IMR-90 (cell line): ENCODE measurements at regions not wholly inside any gene's neighbourhood (a gene's known extent, or its start where the extent isn't known, plus 50 kb on each side); places are given as distances from the start of the nearest gene placed in this dataset.

Experiments
- ATAC-seq: fragments of 200-7000 bp; cut with Tn5 transposase; 2 replicates; pipeline ENCODE4 v1.9.1; 2020; ENCODE audit warnings: low read depth, mild to moderate bottlenecking, moderate library complexity
- BruUV-seq: library from RNA; stranded (reverse); fragments of 400-500 nt; replicated peaks from 2 replicates; lab custom pipeline; 2021; lab: Mats Ljungman, UMichigan
- CTCF ChIA-PET: fragments of 300-600 bp; formaldehyde crosslinking; extraction: SDS; loops from one replicate; lab custom pipeline; 2021; ENCODE audit warnings: antibody characterized with exemption; lab: Yijun Ruan, JAX
- POLR2A ChIA-PET: fragments of 300-600 bp; sonication (Branson Sonifier 250); formaldehyde crosslinking; loops from one replicate; lab custom pipeline; 2022; ENCODE audit warnings: antibody characterized with exemption; ENCODE audit not compliant: unreplicated experiment; lab: Charles Lee
- DNase-seq: peaks from one replicate; pipeline ENCODE4 v3.0.0; 2013
- H2AFZ ChIP-seq: replicated peaks from 2 replicates; pipeline ENCODE3; 2013; ENCODE audit warnings: low read length, mild to moderate bottlenecking; ENCODE audit not compliant: poor library complexity
- H2AK5ac ChIP-seq: 2 replicates; pipeline ENCODE4 v1.6.1; 2013; ENCODE audit warnings: low read depth, low read length, inconsistent platforms
- H2AK9ac ChIP-seq: replicated peaks from 2 replicates; pipeline ENCODE3; 2013; ENCODE audit warnings: mild to moderate bottlenecking, low read depth, low read length, moderate library complexity; ENCODE audit not compliant: poor library complexity
- H2BK120ac ChIP-seq: 2 replicates; pipeline ENCODE4 v1.6.1; 2013; ENCODE audit warnings: low read depth, low read length, inconsistent platforms
- H2BK15ac ChIP-seq: 3 replicates; pipeline ENCODE4 v1.6.1; 2013; ENCODE audit warnings: low read depth, low read length, inconsistent platforms
- H2BK20ac ChIP-seq: 2 replicates; pipeline ENCODE4 v1.6.1; 2013; ENCODE audit warnings: low read depth, mild to moderate bottlenecking, inconsistent platforms, low read length, moderate library complexity
- H2BK5ac ChIP-seq: 2 replicates; pipeline ENCODE4 v1.6.1; 2013; ENCODE audit warnings: mild to moderate bottlenecking, low read depth, low read length, inconsistent platforms; ENCODE audit not compliant: poor library complexity, severe bottlenecking
- H3K14ac ChIP-seq: replicated peaks from 2 replicates; pipeline ENCODE4 v1.6.1; 2013; ENCODE audit warnings: low read depth, low read length, inconsistent platforms
- H3K18ac ChIP-seq: 2 replicates; pipeline ENCODE4 v1.6.1; 2013; ENCODE audit warnings: low read depth, low read length, control low read depth
- H3K23ac ChIP-seq: 2 replicates; pipeline ENCODE4 v1.6.1; 2013; ENCODE audit warnings: low read depth, low read length, inconsistent platforms
- H3K27ac ChIP-seq: 2 replicates; pipeline ENCODE4 v1.5.1; 2013; ENCODE audit warnings: mild to moderate bottlenecking, control low read depth, low read length; ENCODE audit not compliant: insufficient read depth
- H3K27me3 ChIP-seq: 2 replicates; pipeline ENCODE4 v1.6.1; 2013; ENCODE audit warnings: low read length; ENCODE audit not compliant: control insufficient read depth, insufficient read depth
- H3K36me3 ChIP-seq: 2 replicates; pipeline ENCODE4 v1.6.1; 2013; ENCODE audit warnings: low read length, mixed read lengths; ENCODE audit not compliant: control insufficient read depth, insufficient read depth
- H3K4ac ChIP-seq: 2 replicates; pipeline ENCODE4 v1.6.1; 2013; ENCODE audit warnings: low read depth, low read length, inconsistent platforms
- H3K4me1 ChIP-seq: 2 replicates; pipeline ENCODE4 v1.6.1; 2013; ENCODE audit warnings: low read length, mixed read lengths; ENCODE audit not compliant: control insufficient read depth, insufficient read depth
- H3K4me2 ChIP-seq: 2 replicates; pipeline ENCODE4 v1.6.1; 2013; ENCODE audit warnings: low read depth, mild to moderate bottlenecking, control low read depth, low read length, moderate library complexity
- H3K4me3 ChIP-seq: 2 replicates; pipeline ENCODE4 v1.5.1; 2013; ENCODE audit warnings: low read depth, mild to moderate bottlenecking, control low read depth, low read length, moderate library complexity; ENCODE audit not compliant: insufficient read depth
- H3K56ac ChIP-seq: 2 replicates; pipeline ENCODE4 v1.6.1; 2013; ENCODE audit warnings: low read length, inconsistent platforms; ENCODE audit not compliant: insufficient read depth; ENCODE audit errors: extremely low read depth
- H3K79me1 ChIP-seq, 2 experiments: 2 replicates each; pipeline ENCODE4 v1.6.1; 2013; ENCODE audit warnings: low read length in 2 of 2, inconsistent platforms in 1 of 2, low read depth in 1 of 2
- H3K9ac ChIP-seq: 2 replicates; pipeline ENCODE4 v1.6.1; 2013; ENCODE audit warnings: low read depth, low read length, control low read depth
- H3K9me1 ChIP-seq: 2 replicates; pipeline ENCODE4 v1.6.1; 2013; ENCODE audit warnings: low read length, inconsistent platforms; ENCODE audit not compliant: insufficient read depth
- H3K9me3 ChIP-seq: 2 replicates; pipeline ENCODE4 v1.6.1; 2013; ENCODE audit warnings: low read length; ENCODE audit not compliant: control insufficient read depth, insufficient read depth
- H4K20me1 ChIP-seq: 2 replicates; pipeline ENCODE4 v1.6.1; 2013; ENCODE audit warnings: low read length, inconsistent platforms; ENCODE audit not compliant: insufficient read depth
- H4K5ac ChIP-seq: 2 replicates; pipeline ENCODE4 v1.6.1; 2013; ENCODE audit warnings: mild to moderate bottlenecking, low read depth, low read length, control low read depth
- H4K8ac ChIP-seq, 2 experiments: 2 replicates each; pipeline ENCODE4 v1.6.1; 2013; ENCODE audit warnings: low read depth in 2 of 2, low read length in 2 of 2, control low read depth in 1 of 2, inconsistent platforms in 1 of 2
- H4K91ac ChIP-seq: 2 replicates; pipeline ENCODE4 v1.6.1; 2013; ENCODE audit warnings: low read depth, low read length, inconsistent platforms; ENCODE audit not compliant: insufficient read depth
- BHLHE40 ChIP-seq: fragments of 150-350 bp; IDR thresholded peaks from 2 replicates; pipeline ENCODE4 v1.6.1; 2016; ENCODE audit warnings: mild to moderate bottlenecking, low read depth, low read length
- CHD1 ChIP-seq: IDR thresholded peaks from 2 replicates; pipeline ENCODE4 v1.6.1; 2012; ENCODE audit warnings: low read depth, low read length, improper control_type of control experiment
- MAZ ChIP-seq: IDR thresholded peaks from 2 replicates; pipeline ENCODE4 v1.6.1; 2012; ENCODE audit warnings: low read depth, mild to moderate bottlenecking, low read length, improper control_type of control experiment, moderate library complexity, borderline replicate concordance
- POLR2A ChIP-seq: IDR thresholded peaks from 2 replicates; pipeline ENCODE4 v1.6.1; 2012; ENCODE audit warnings: mild to moderate bottlenecking, low read depth, low read length
- RAD21 ChIP-seq: IDR thresholded peaks from 2 replicates; pipeline ENCODE4 v1.6.1; 2012; ENCODE audit warnings: low read length, improper control_type of control experiment
- SMC3 ChIP-seq: fragments of 150-350 bp; IDR thresholded peaks from 2 replicates; pipeline ENCODE4 v1.6.1; 2016; ENCODE audit warnings: low read depth, mild to moderate bottlenecking, antibody characterized with exemption, low read length, moderate library complexity
- dilution Hi-C: fragments of 300-500 bp; cut with HindIII; formaldehyde crosslinking; loops from one replicate; pipeline ENCODE4 v1.14.3; 2018; ENCODE audit warnings: low sequenced_read_pairs; ENCODE audit not compliant: unreplicated experiment
- in situ Hi-C: fragments of 300-500 bp; cut with MboI; formaldehyde crosslinking; loops from 3 replicates; pipeline ENCODE4 v1.14.3; 2019; ENCODE audit warnings: low sequenced_read_pairs, inconsistent platforms, mixed read lengths
- intact Hi-C: fragments of 100-400 bp; cut with micrococcal nuclease; formaldehyde crosslinking; loops from 2 replicates; pipeline ENCODE4 v1.10.0; 2022
- TF ChIP-seq, protein P1 (sequence below): fragments of 150-350 bp; IDR thresholded peaks from 2 replicates; pipeline ENCODE4 v1.6.1; 2016; ENCODE audit warnings: low read depth, mild to moderate bottlenecking, low read length, moderate library complexity, borderline replicate concordance
- TF ChIP-seq, protein P2 (sequence below): fragments of 150-350 bp; IDR thresholded peaks from 2 replicates; pipeline ENCODE4 v1.6.1; 2017; ENCODE audit warnings: mild to moderate bottlenecking, antibody characterized with exemption, low read length, low read depth

GRCh38 chr14:61149896-61150295 is 131.2 kb downstream of the TMEM30B start:
- peaks cover 48% of the 10 kb centered on the region for H3K4me1 ChIP-seq
- H3K4me3 ChIP-seq, result no peak overlapping the region
- intact Hi-C loops, result loop anchor here (5.0 kb wide), 3 partner anchors 32 to 503 kb away; partner anchors contain the start of gene SIX1
- H4K20me1 ChIP-seq, result no peaks in the 10 kb centered on the region
- in situ Hi-C loops, result no loop called here
- H4K5ac ChIP-seq, result peak overlapping the region; percentile 76
- peaks cover 0 to 18% of the 10 kb centered on the region in 2 experiments; a peak in 2 of 4 replicates for H3K79me1 ChIP-seq
- H3K27ac ChIP-seq, result no peak overlapping the region
- H2BK15ac ChIP-seq, result peak overlapping the region; percentile 83; the same call in 1 of the 3 replicates
- H3K14ac ChIP-seq, result peak overlapping the region; percentile 68; the same call in 1 of the 2 replicates
- H2BK120ac ChIP-seq, result peak overlapping the region; percentile 100
- no peak overlapping the region for H3K4me2 ChIP-seq
- H3K36me3 ChIP-seq, result no peaks in the 10 kb centered on the region
- H3K9me3 ChIP-seq, result no peaks in the 10 kb centered on the region
- ChIA-PET CTCF (no interaction called here), POLR2A (interaction anchor here (1.4 kb wide), 1 partner anchor 47 kb away, joined by 4 read pairs; no protein-coding TSS in a partner anchor)
- H3K9ac ChIP-seq, result no peak overlapping the region
- ATAC-seq, result no peak
- H2AFZ ChIP-seq, result no peak overlapping the region
- TF ChIP-seq POLR2A (no peak), CHD1 (no peak), MAZ (no peak), RAD21 (no peak), SMC3 (no peak), BHLHE40 (no peak)
- TF ChIP-seq, protein P1, sequence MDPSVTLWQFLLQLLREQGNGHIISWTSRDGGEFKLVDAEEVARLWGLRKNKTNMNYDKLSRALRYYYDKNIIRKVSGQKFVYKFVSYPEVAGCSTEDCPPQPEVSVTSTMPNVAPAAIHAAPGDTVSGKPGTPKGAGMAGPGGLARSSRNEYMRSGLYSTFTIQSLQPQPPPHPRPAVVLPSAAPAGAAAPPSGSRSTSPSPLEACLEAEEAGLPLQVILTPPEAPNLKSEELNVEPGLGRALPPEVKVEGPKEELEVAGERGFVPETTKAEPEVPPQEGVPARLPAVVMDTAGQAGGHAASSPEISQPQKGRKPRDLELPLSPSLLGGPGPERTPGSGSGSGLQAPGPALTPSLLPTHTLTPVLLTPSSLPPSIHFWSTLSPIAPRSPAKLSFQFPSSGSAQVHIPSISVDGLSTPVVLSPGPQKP, result no peak
- TF ChIP-seq, protein P2, sequence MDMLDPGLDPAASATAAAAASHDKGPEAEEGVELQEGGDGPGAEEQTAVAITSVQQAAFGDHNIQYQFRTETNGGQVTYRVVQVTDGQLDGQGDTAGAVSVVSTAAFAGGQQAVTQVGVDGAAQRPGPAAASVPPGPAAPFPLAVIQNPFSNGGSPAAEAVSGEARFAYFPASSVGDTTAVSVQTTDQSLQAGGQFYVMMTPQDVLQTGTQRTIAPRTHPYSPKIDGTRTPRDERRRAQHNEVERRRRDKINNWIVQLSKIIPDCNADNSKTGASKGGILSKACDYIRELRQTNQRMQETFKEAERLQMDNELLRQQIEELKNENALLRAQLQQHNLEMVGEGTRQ, result no peak
- no peak overlapping the region for H2AK9ac ChIP-seq
- H3K27me3 ChIP-seq, result no peaks in the 10 kb centered on the region
- H3K18ac ChIP-seq, result peak overlapping the region; percentile 72
- no peak for DNase-seq
- peaks cover 37% of the 10 kb centered on the region for H3K9me1 ChIP-seq
- no TSS peak for BruUV-seq
- peak overlapping the region; percentile 94 for H2BK20ac ChIP-seq
- peak overlapping the region; percentile 84 to 96; a peak in 3 of 4 replicates for H4K8ac ChIP-seq
- H3K23ac ChIP-seq, result peak overlapping the region; percentile 41; the same call in 1 of the 2 replicates
- dilution Hi-C loops, result no loop called here
- peak overlapping the region; percentile 100 for H3K4ac ChIP-seq
- 0 out of 2 replicates have a peak overlapping the region, but pooled peaks have one; percentile 86 for H2AK5ac ChIP-seq
- peak overlapping the region; percentile 97 for H2BK5ac ChIP-seq
- H4K91ac ChIP-seq, result peak overlapping the region; percentile 74
- no peak overlapping the region for H3K56ac ChIP-seq
